Keratinocyte (primary cell): ENCODE measurements at regions not wholly inside any gene's neighbourhood (a gene's known extent, or its start where the extent isn't known, plus 50 kb on each side); places are given as distances from the start of the nearest gene placed in this dataset.

Source experiments
- DNase-seq: peaks from one replicate; pipeline ENCODE4 v3.0.0-alpha.2; 2011; ENCODE audit warnings: low read depth, missing footprints, low spot score
- FAIRE-seq: peaks from 2 replicates; lab custom pipeline; 2011; peaks lifted over from hg19 to GRCh38; lab: Jason Lieb, UNC
- H2AFZ ChIP-seq: 2 replicates; pipeline ENCODE4 v1.6.0; 2012; ENCODE audit warnings: low read length, control low read depth, inconsistent platforms; ENCODE audit not compliant: control insufficient read depth
- H3K27ac ChIP-seq: 2 replicates; pipeline ENCODE4 v1.5.1; 2011; ENCODE audit warnings: low read length; ENCODE audit not compliant: control insufficient read depth, insufficient read depth
- H3K27me3 ChIP-seq: 3 replicates; pipeline ENCODE4 v1.6.0; 2011; ENCODE audit warnings: low read length; ENCODE audit not compliant: control insufficient read depth, insufficient read depth; ENCODE audit errors: extremely low read depth
- H3K36me3 ChIP-seq, 2 experiments: 2 replicates in 1 of 2; 3 replicates in 1 of 2; pipeline ENCODE4 v1.5.1; 2011; ENCODE audit warnings: low read length in 2 of 2, mild to moderate bottlenecking in 1 of 2; ENCODE audit not compliant: control insufficient read depth in 2 of 2, insufficient read depth in 2 of 2; ENCODE audit errors: extremely low read depth in 1 of 2
- H3K4me1 ChIP-seq: 3 replicates; pipeline ENCODE4 v1.5.1; 2011; ENCODE audit warnings: low read length; ENCODE audit not compliant: control insufficient read depth, insufficient read depth; ENCODE audit errors: extremely low read depth
- H3K4me2 ChIP-seq: 3 replicates; pipeline ENCODE4 v1.6.0; 2011; ENCODE audit warnings: low read depth, low read length; ENCODE audit not compliant: control insufficient read depth, insufficient read depth; ENCODE audit errors: extremely low read depth
- H3K4me3 ChIP-seq, 3 experiments: fragments of 200-600 bp in 1 of 3; sonication (generic) in 1 of 3; 2 replicates in 2 of 3; 3 replicates in 1 of 3; pipeline ENCODE4 v1.5.1; 2011 to 2016; ENCODE audit warnings: low read length in 3 of 3, mild to moderate bottlenecking in 3 of 3, control low read depth in 2 of 3, inconsistent platforms in 1 of 3, low read depth in 1 of 3, mixed read lengths in 1 of 3, mixed run types in 1 of 3, moderate library complexity in 1 of 3; ENCODE audit not compliant: control insufficient read depth in 2 of 3, insufficient read depth in 2 of 3; ENCODE audit errors: extremely low read depth in 1 of 3
- H3K79me2 ChIP-seq: 2 replicates; pipeline ENCODE4 v1.6.0; 2012; ENCODE audit warnings: low read length; ENCODE audit not compliant: control insufficient read depth, insufficient read depth
- H3K9ac ChIP-seq: 3 replicates; pipeline ENCODE4 v1.6.0; 2011; ENCODE audit warnings: low read length; ENCODE audit not compliant: control insufficient read depth, insufficient read depth; ENCODE audit errors: extremely low read depth
- H3K9me1 ChIP-seq: 3 replicates; pipeline ENCODE4 v1.6.0; 2011; ENCODE audit warnings: low read length; ENCODE audit not compliant: control insufficient read depth, insufficient read depth; ENCODE audit errors: extremely low read depth
- H3K9me3 ChIP-seq: 2 replicates; pipeline ENCODE4 v1.5.1; 2012; ENCODE audit warnings: low read depth, low read length; ENCODE audit not compliant: control insufficient read depth
- H4K20me1 ChIP-seq: 3 replicates; pipeline ENCODE4 v1.6.0; 2011; ENCODE audit warnings: low read length; ENCODE audit not compliant: control insufficient read depth, insufficient read depth; ENCODE audit errors: extremely low read depth
- CTCF ChIP-seq, 3 experiments: IDR thresholded peaks in 1 of 3; conservative IDR thresholded peaks in 1 of 3; optimal IDR thresholded peaks in 1 of 3; 2 replicates in 2 of 3; 3 replicates in 1 of 3; pipeline versions ENCODE3 to v1.5.1; 2011; ENCODE audit warnings: low read length in 3 of 3, mild to moderate bottlenecking in 3 of 3, moderate library complexity in 2 of 3, control low read depth in 1 of 3, inconsistent platforms in 1 of 3; ENCODE audit not compliant: insufficient read depth in 2 of 3; ENCODE audit errors: extremely low read depth in 1 of 3
- EZH2 ChIP-seq: IDR thresholded peaks from one replicate; pipeline ENCODE4 v1.6.1; 2012; ENCODE audit warnings: inconsistent platforms, mild to moderate bottlenecking, low read length, moderate library complexity
- dilution Hi-C: fragments of 300-500 bp; cut with MboI; formaldehyde crosslinking; loops from one replicate; pipeline ENCODE4 v1.7.0; 2020; ENCODE audit warnings: low sequenced_read_pairs; ENCODE audit not compliant: extremely low pct_ligation_motif_present

DNA sequence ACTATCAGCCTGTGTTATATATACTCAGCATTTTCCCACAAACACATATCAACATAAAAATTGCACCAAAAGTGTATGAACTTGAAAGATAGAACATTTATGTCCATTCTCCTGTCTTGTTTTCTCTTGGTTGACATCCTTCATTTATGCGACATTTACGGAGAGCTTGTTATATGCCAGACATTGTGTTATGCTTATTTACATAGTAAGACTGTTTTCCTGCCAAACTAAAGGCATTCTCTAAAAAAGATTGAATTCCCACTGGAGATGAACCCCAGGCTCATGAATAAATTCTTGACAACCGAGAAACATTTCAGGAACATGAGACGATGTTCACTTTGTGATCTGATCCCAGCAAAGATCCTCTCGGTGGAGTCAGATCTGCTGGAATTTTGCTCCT is 131.0 kb downstream of the RAP2A start:
- H3K27me3 ChIP-seq: no peaks in the 10 kb centered on the region
- TF ChIP-seq CTCF (optimal IDR thresholded peaks at IDR 0.05 in 1 of 3, IDR thresholded peaks at IDR 0.05 in 1 of 3, conservative IDR thresholded peaks at IDR 0.05 in 1 of 3; ENCODE audit: extremely low read depth in 1 of 3, insufficient read depth in 2 of 3, low read length in 3 of 3) (no peak), EZH2 (no peak)
- no peak overlapping the region for H3K9ac ChIP-seq
- H3K4me1 ChIP-seq: peaks cover 12% of the 10 kb centered on the region
- no peaks in the 10 kb centered on the region for H3K79me2 ChIP-seq
- no peak overlapping the region for H3K27ac ChIP-seq
- H2AFZ ChIP-seq: no peak overlapping the region
- no peak overlapping the region for H3K4me3 ChIP-seq
- no peak overlapping the region for H3K4me2 ChIP-seq
- H4K20me1 ChIP-seq: no peaks in the 10 kb centered on the region
- dilution Hi-C loops: no loop called here
- no peaks in the 10 kb centered on the region for H3K9me1 ChIP-seq
- no peak for DNase-seq
- H3K9me3 ChIP-seq: no peaks in the 10 kb centered on the region
- no peaks in the 10 kb centered on the region for H3K36me3 ChIP-seq
- FAIRE-seq: no peak

DNA sequence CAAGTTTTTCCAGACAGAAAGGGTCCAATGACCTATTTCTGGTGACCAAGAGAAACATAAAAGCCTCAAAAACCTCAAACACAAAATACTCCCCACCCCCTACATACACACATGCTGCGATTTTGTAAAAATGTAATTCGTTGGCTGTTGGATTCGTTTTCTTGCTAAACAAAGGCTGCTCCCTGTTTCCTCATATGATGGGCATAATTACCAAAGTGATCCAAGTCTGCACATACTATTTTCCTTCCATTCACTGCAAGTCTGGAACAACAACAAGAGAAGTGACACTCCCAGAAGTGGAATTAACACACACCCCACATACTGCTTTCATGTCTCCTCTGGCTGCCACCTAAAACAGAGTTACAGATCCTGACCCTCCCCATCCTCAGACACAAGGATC is 131.9 kb downstream of the RAP2A start:
- Histone ChIP-seq H3K27ac (no peak overlapping the region), H4K20me1 (no peaks in the 10 kb centered on the region), H3K4me3 (no peak overlapping the region), H3K4me1 (peaks cover 12% of the 10 kb centered on the region), H3K27me3 (no peaks in the 10 kb centered on the region), H3K9me1 (no peaks in the 10 kb centered on the region), H3K4me2 (no peak overlapping the region), H3K9ac (no peak overlapping the region), H3K9me3 (no peaks in the 10 kb centered on the region), H3K79me2 (no peaks in the 10 kb centered on the region), H3K36me3 (no peaks in the 10 kb centered on the region), H2AFZ (no peak overlapping the region)
- FAIRE-seq (no peak), DNase-seq (no peak)
- TF ChIP-seq CTCF (optimal IDR thresholded peaks at IDR 0.05 in 1 of 3, IDR thresholded peaks at IDR 0.05 in 1 of 3, conservative IDR thresholded peaks at IDR 0.05 in 1 of 3; ENCODE audit: extremely low read depth in 1 of 3, insufficient read depth in 2 of 3, low read length in 3 of 3) (no peak), EZH2 (no peak)
- dilution Hi-C loops: no loop called here
